CD4-positive, alpha-beta T cell treated with Interleukin-15 for 1 hour (primary cell): ENCODE measurements at regions not wholly inside any gene's neighbourhood (a gene's known extent, or its start where the extent isn't known, plus 50 kb on each side); places are given as distances from the start of the nearest gene placed in this dataset.

Experiments used
- DNase-seq: peaks from one replicate; pipeline ENCODE4 v3.0.0-alpha.2; 2020

DNA sequence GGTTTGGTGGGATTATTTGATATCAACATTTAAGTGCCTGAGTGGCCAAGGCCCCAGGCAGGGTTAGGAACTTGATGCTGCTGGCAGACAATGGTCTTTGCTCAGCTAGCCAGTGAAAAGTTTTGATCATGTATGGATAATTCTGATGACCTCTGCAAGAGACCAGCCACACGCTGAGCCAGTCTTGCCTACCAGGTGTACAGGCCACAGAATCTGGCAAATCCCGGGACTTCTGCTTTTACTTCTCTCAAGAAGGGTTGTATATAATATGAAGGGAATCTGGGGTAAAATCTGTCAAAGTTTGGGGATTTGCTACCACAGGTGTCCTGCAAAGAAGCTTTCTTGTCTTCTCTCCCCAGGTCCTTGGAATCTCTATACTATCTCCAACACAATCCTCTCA is 331.4 kb upstream of the GOLIM4 start:
- DNase-seq: no peak

DNA sequence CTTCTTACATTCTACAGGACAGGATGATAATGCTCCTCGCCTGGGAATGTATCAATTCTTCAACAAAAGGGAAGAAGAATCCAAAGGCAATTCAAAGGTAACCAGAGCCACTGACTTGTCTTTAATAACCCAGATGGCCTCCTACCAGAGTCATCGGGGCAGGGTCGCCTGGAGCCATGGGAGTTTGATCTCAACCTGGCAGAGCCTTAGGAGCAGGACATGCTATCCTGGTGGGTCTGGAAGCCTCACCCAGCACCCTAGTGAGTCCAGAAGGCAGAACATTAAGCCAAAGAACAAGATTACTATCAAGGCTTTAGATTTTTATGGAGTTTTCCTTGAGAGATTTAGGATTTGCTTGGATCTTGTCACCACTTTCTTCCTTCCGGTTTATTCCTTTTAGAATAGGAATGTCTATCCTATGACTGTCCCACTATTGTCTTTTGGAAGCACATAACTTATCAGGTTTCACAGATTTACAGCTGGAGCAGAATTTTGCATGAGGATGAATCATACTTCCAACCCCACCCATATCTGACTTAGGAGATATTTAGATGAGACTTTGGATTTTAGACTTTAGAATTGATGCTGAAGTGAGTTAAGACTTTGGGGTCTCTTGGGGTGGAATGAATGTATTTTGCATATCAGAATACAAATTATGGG is 330.3 kb upstream of the GOLIM4 start:
- DNase-seq: no peak

DNA sequence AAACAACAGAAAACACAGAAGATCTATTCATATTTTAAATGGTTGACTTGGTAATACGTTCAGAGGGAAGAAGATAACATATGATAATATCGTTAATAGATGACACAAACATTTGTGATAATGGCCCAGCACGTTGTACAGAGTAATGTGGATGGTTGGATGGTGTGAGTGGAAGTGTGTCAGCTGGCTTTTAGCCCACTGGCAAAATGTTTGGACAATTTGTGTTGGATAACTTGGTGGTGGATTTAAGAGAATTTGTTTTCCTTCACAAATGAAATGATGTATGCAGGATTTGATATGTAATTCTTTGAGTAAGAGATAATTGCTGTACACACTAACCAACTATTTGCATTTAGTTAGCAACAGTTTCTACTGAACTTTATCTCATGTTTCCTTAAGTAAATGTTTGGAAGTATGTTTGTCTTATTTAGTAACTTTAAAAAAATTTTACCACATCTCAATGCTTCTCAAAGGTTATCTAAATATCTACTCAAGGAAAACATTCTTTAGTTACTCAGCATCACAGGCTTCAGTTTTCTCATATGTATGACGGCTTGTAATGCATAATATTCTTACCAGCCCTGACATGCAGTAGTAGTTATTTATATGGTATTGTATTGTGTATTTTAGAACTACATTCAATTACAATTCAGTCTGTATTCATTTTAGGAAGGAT is 328.5 kb upstream of the GOLIM4 start:
- no peak for DNase-seq

DNA sequence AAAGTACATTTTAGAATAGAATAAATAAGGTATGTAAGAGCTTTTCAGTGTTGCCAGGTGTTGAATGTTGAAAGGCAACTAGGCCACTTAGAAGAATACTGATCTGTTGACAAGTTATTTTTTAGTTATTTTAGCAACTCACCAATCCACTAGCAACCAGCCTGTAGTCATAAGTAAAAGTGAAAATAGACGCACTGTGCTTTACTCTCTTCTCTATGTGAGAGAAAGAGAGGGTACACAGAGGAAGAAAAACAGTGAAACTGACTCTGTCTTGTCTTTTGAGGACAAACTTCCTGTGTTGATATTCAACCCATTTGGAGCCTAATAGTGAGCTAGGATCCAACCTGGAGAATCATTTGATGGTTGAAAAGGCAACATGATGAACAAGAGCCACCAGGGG is 327.1 kb upstream of the GOLIM4 start:
- DNase-seq: no peak

DNA sequence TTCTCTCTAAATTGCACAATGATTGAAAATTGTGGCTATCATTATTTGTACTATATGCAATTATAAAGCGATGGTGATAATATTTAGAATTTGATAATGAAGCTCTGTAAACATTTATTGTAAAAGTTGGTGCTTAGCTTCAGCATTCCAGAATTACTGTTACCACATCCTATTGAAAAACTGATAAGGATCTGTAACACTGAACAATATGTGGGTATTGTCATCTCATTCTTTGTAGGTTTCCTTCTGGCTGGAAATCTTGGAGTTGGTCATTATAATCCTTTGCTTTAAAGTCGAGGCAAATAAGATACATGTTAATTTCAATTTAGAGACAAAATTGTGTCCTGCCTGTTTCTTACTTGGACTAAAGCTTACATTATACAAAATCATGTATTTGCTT is 323.4 kb upstream of the GOLIM4 start:
- DNase-seq: no peak

DNA sequence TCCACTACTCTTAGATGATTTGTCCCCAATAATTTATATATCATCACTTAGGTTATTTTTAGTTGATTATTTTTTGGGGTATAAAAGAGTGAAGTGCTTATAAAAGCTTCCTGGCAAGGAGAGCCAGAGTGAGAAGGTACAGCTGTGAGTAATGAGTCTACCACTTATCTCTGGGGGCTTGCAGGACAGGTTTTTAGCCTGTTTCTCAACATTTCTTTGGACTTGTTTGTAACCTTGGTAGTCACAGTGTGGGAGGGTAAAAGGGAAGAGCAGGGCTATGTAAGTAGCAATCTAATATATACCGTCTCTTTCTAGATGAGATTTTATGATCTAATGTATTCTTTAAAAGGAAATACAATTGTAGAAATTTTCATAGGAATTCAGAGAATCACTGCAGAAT is 321.3 kb upstream of the GOLIM4 start:
- DNase-seq: no peak

DNA sequence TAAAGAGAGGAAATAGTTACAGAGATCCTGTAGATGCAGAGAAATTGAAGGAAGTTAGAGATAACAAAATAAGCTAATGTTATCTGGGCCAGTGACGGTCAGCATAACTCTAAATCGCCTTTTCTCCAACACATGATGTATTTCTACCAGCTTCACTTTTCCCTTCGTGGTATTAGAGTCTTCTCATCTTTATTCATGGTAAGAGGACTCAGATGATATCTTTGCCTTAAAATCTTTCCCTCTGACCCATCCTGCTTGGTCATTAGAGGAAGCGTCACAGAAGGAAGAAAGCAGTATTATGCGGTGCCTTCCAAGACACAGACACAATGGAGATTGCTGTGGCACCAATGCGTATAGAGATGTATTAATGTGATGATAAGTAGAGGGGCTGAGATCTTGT is 320.7 kb upstream of the GOLIM4 start:
- DNase-seq: no peak

DNA sequence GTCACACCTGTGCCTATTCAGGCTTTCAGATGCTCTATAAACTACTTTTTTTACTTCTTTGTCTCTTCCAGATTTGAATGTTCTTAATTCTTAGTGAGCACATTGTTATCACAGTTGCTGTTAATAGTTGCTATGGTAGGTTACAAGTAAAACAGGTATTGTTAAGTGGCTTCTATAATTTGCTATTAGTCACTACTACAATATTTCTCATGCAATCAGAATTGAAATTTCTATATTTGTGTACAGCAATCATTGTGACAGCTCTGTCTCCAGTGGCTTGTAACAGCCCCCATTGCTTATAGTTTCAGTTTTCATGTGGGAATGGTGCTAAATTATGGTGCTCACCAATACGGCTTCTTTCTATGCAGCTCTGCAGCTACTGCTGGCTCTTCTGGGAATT is 318.4 kb upstream of the GOLIM4 start:
- DNase-seq: no peak

DNA sequence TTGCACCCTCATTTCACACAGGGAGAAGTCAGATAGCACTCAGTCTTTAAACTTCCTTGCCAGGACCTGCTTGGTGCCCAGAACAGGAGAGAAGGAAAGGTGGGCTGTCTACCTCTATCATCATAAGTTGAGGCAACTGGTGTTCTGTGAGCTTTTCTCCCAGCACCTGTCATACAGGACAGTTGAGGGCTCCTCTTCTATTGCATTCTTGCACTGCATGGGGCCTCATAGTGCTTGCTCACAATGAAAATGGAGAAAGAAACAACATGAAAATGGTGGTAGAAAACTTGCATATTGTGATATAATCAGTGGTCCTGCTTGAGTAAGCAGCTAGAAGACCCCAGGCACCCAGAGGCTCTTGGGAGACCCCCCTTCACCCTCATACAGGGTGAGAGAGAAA is 311.7 kb upstream of the GOLIM4 start:
- DNase-seq: no peak

DNA sequence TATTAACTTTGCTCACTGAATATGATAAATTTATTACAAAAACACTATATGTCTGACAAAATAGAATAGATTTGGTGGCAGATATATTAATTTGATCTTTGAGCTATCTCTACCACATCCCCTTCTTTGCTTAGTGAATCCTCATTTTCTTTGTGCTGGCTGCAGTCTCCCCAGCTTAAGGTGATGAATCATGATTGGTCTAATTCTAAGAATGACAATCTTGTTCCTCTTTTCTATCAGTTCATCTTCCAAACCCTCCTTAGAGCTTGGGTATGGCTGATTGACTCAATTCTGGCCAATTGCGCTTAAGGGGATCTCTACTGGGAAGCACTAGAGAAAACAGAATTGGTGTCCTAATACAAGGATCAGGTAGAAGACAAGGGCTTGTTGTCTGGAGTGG is 309.6 kb upstream of the GOLIM4 start:
- DNase-seq: no peak

DNA sequence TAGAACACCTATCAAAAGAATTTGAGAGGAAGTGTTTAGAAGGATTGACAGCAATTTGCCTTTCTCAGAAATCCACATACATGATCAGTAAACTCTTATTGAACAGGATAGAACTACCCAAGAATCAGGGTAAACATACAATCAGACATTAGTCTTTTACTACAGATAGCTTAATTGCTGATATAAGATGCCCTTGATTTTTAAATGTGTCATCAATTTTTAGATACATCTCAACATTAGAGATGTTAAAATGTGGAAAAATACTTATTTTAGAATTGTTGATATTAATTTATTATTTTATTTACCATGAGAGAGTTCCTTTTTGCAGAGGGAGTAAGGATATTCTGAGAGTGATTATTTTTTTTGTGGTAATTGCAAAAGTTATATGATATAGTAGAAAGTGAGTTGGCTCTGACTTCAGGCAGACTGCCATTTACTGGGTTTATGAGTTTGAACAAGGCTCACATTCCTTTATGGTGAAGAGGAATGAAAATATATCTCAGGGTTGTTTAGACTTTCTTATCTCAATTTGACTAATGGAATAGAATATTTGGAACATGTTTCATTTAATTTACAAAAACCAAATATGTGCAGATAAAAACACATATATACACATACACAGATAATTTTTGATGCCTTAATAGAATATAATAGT is 302.8 kb upstream of the GOLIM4 start:
- DNase-seq: no peak

DNA sequence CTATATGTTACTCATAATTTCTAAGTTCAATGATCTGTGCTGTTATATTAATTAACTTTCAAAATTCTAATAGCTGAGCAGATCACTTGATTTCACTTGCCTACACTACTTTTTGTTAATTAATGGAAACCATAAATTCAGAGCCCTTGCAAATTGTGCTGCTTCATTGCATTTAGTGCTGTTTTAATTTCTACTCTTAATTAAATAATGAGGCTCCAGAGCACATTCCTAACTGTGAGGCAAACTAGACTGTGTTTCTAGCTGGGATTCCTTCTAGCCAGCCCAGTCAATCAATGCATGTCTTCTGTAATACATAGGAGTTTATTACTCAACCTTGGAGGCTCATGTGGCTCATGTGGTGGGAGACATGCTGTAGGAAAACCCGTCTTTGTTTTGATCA is 301.1 kb upstream of the GOLIM4 start:
- DNase-seq: no peak

DNA sequence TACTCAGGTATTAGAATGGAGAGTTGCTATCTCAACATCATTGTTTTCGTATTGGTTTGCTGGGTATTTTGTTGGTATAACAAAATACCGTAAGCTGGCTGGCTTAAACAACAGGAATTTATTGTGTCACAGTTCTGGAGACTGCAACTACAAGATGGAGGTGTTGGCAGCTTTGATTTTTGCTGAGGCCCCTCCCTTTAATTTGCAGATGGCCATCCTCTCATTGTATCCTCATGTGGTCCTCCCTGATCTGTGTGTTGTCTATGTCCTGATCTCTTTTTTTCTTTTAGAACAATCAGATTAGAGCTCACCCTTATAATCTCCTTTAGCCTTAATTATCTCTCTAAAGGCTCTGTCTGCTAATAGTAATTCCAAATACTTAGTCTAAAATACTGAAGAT is 299.8 kb upstream of the GOLIM4 start:
- DNase-seq: no peak

DNA sequence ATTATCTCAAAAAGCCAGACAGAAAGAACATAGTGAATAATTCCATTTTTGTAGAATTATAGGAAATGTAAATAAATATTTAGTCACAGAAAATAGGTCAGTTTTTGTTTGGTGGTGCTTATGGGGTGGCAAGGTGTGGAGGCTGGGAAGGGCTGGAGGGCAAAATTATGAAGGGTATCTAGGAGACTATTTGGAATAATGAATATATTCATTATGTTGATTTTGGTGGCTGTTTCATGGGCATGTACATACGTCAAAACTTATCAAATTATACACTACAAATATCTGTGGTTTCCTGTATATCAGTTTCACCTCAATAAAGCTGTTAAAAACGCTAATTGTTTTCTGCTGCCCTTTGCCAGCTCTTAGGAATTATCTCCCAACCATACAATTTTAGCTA is 298.7 kb upstream of the GOLIM4 start:
- DNase-seq: no peak

DNA sequence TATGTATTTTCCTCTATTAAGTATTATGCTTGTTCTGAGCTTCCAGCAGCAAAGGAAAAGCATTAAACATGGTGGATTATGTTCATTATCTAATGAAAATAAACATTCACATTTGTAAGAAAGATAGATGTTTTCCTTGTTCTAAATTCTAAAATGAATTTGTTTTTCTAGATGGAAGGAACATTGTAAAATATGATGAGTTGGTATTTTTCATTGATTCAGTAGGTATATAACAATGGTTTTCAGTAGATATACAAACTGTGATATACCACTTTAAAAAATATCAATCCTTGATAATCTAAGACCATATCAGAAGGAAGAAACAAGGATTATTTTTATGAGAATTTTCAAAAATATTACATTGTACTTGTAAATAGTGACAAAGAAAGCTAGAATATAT is 290.6 kb upstream of the GOLIM4 start:
- DNase-seq: no peak

DNA sequence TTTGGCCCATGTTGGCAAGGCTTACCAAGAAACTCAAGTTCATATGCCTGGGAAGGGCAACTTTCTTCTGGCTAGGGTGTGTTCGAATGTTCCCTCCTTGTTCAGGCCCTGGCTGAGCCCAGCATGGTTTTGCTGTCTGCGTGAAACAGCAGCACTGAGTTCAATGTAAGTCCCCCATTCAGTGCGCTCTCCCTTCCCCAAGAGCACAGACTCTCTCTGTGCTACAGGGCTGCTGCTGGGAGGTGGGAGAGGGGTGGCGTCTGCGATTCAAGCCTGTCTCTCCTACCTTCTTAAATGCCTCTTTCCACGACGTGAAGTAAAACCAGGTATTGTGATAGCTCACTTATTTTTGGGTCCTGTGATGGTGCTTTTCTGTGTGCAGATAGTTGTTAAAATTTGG is 289.3 kb upstream of the GOLIM4 start:
- no peak for DNase-seq

DNA sequence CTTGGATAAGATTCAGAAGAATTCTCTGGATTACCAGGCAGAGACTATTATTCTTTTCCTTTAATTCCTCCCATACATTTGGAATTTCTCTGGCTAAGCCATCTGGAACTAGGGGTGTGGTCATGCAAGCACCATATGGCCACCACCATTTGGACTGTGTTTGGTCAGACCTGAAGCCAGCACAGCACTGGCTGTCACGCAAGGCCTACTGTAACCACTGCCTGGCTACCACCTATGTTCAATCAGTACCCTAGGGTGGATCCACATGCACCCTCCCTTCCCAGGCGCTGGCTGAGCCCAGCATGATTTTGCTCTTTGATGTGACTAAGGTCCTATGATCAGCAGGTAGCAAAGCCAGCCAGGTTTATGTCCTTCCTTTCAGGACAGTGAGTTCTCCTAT is 287.8 kb upstream of the GOLIM4 start:
- DNase-seq: no peak

DNA sequence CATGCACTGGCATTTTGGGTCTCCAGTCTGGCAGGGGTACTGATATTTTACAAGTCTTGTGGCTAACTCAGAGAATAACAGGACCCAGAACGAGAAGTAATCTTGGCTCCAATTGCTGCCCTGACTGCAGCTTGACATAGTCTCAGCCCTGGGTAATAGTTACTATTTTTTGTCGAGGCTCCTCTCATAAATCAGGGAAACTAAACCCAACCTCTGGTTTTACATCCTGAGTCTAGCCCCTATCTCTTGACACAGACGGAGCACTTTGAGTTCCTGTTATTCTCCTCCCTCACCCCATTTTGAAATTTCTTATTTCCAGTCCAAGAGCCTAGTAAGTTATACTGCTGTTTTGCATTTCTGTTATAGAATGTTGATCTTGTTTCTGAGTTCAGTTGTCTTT is 276.1 kb upstream of the GOLIM4 start:
- DNase-seq: no peak

DNA sequence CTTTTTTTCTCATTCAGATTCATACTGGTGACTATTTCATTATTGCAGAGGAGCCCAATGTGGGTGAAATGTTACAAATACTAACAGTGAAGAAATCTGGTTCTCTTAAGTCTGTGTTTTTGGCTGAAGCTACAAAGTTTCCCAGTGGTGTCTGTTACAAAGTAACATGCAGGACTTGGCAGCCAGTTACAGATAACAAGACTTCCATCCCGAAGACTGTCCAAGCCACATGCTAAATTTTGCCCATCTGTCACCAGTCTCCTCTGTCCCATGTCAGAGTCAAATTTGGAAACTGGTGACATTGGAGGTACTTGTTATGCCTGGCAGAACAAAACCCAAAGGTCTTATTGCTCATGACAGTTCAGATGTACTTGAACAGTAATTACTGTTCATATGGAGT is 269.2 kb upstream of the GOLIM4 start:
- no peak for DNase-seq

DNA sequence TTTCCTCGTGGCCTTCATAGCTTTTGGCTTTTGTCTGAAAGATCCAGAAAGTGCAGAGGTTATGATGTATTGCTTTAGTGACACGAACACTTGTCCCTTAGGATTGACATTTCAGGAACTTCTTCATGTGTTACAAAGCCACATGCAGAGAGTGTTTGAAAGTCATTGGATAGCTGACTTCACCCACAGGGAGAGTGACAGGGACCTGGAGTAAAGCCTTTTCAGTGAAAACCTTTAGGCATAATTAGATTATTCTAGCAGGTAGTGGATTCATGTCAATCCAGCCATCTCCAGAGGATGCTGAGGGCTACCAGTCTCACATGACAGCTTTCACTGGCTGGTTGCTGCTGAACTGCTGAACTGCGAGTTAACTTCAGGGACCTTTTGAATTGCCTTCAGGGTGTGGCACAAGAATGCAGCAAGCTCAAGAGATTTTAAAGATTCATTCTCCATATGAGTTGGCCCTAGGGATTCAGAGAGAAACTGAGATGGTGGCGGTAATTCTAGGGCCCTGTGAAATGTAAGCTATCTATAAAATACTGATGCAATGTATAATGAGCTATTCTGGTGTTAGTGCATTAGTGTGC is 267.0 kb upstream of the GOLIM4 start:
- DNase-seq: no peak

DNA sequence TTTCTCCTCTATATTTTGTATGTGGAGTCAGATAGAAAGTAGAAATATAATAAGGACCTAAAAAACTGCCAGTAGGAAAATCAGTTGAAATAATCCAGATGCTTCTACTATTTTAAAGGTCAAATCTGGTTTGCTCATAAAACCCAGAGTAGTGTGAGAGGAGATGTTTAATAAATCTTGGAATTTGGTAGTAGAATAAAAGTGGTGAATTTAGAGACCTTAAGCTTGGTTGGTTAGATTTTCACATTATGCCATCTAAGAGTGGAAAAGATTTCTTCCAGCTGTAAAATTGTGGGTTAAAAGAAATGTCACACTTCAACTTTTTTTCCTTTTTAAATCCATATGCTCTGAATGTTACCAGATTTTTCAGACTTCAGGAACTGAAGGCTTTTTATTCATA is 266.4 kb upstream of the GOLIM4 start:
- DNase-seq: no peak

DNA sequence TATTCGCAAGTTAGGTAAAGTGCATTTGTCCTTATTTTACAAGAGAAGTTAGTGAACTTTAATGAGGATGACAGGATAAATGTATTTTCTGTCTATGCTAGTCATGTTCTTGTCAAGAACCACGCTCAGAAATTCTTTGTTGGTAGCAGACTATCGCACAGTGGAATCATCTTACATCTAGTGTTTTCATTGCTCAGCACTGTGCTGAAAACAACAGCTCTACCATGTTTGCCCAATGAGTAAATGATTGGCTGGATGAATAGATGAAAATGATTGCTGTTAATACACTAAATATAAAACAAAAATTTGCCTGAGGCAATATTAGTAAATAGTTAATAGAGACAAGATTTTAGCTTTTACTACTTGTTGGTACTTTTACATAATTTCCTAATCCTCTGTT is 265.3 kb upstream of the GOLIM4 start:
- no peak for DNase-seq

DNA sequence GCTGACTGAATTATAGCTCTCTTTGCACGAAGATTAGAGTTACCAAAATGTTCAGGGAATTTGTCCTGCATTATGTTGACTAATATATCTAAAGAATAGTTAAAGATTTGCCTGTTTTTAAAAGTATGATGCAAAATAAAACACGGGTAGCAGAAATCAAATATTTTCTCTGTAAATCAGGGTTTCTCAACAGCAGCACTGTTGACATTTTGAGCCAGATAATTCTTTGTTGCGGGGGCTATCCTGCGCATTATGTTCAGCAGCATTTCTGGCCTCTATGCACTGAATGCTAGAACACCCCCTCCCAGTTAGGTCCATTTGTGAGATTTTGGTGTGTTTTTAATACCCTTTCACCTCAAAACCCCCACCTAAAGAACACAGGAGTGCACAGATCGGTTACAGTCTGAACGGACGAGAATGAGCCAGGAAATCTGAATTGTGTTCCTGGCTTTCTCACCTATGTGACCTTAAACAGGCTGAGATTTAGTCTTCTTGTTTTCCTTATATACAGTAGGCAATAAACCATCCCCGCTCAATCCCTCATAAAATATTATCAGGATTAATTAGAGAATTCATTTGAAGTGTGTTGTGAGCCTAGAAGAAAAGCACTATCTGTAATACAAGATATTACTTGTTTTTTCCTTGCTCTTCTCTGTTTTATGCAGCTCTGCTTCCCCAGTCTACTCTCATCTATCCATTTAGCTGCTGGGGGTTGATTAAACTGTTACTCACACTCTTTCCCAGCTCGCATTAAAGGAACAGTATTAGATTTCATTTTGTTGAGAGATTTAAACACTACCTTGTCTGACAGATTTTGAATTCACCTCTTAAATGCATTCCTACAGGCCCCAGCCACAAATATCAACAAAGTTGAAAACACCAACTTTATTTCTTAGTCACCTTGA is 247.5 kb upstream of the GOLIM4 start:
- no peak for DNase-seq
